Activated CD4-positive, alpha-beta T cell treated with anti-CD3 and anti-CD28 coated beads for 36 hours (primary cell): ENCODE measurements at regions not wholly inside any gene's neighbourhood (a gene's known extent, or its start where the extent isn't known, plus 50 kb on each side); places are given as distances from the start of the nearest gene placed in this dataset.

Source experiments
- ATAC-seq: fragments of 200-7000 bp; cut with Tn5 transposase; one replicate; pipeline ENCODE4 v1.10.0; 2021; ENCODE audit warnings: mild to moderate bottlenecking, moderate library complexity
- CTCF ChIA-PET: fragments of 350-600 bp; sonication (Branson Sonifier 250); formaldehyde crosslinking; loops from one replicate; lab custom pipeline; 2021; ENCODE audit warnings: antibody characterized with exemption; lab: Charles Lee
- POLR2A ChIA-PET: fragments of 350-600 bp; sonication (Branson Sonifier 250); formaldehyde crosslinking; loops from one replicate; lab custom pipeline; 2021; ENCODE audit warnings: antibody characterized with exemption, inconsistent platforms; lab: Charles Lee
- DNase-seq: peaks from one replicate; pipeline ENCODE4 v3.0.0-alpha.2; 2020
- H3K27ac Mint-ChIP-seq: one replicate; pipeline ENCODE4 v1.8.0; 2021; ENCODE audit warnings: mixed read lengths
- H3K27me3 Mint-ChIP-seq: one replicate; pipeline ENCODE4 v1.8.0; 2021; ENCODE audit warnings: mixed read lengths
- H3K36me3 Mint-ChIP-seq: one replicate; pipeline ENCODE4 v1.8.0; 2021; ENCODE audit warnings: low read depth, mixed read lengths
- H3K4me1 Mint-ChIP-seq: one replicate; pipeline ENCODE4 v1.8.0; 2021; ENCODE audit warnings: mixed read lengths
- H3K4me3 Mint-ChIP-seq: one replicate; pipeline ENCODE4 v1.8.0; 2021; ENCODE audit warnings: mild to moderate bottlenecking, moderate library complexity, mixed read lengths
- H3K9me3 Mint-ChIP-seq: one replicate; pipeline ENCODE4 v1.8.0; 2021; ENCODE audit warnings: low read depth, mixed read lengths
- intact Hi-C, 2 experiments: fragments of 100-400 bp; cut with DNase I in 1 of 2; cut with micrococcal nuclease in 1 of 2; formaldehyde crosslinking; loops; one replicate each; pipeline versions ENCODE4 v1.14.2 to v1.15.1; 2022 to 2024; cut with DNase I, micrococcal nuclease

- peaks cover 13% of the 10 kb centered on the region for H3K4me1 Mint-ChIP-seq
- no peak overlapping the region for H3K4me3 Mint-ChIP-seq
- ChIA-PET CTCF (interaction anchor here (0.9 to 1.1 kb wide), 2 partner anchors 8 to 14 kb away, joined by 3 read pairs; no protein-coding TSS in a partner anchor), POLR2A (no interaction called here)
- intact Hi-C loops, result no loop called here
- no peaks in the 10 kb centered on the region for H3K9me3 Mint-ChIP-seq
- no peaks in the 10 kb centered on the region for H3K36me3 Mint-ChIP-seq
- ATAC-seq (no peak), DNase-seq (no peak)
- H3K27ac Mint-ChIP-seq, result no peak overlapping the region
- H3K27me3 Mint-ChIP-seq, result no peaks in the 10 kb centered on the region
Measured at GRCh38 chr2:425243-425642, 137.4 kb upstream of the ALKAL2 start.

GRCh38 chr2:424306-425171 lies 136.6 kb upstream of the ALKAL2 start:
- no peaks in the 10 kb centered on the region for H3K9me3 Mint-ChIP-seq
- H3K4me1 Mint-ChIP-seq, result peaks cover 6% of the 10 kb centered on the region
- DNase-seq (no peak), ATAC-seq (no peak)
- H3K27me3 Mint-ChIP-seq, result no peaks in the 10 kb centered on the region
- CTCF ChIA-PET, result interaction anchor here (0.9 to 1.1 kb wide), 2 partner anchors 9 to 15 kb away, joined by 3 read pairs; no protein-coding TSS in a partner anchor
- POLR2A ChIA-PET, result no interaction called here
- intact Hi-C loops, result no loop called here
- H3K4me3 Mint-ChIP-seq, result no peak overlapping the region
- no peak overlapping the region for H3K27ac Mint-ChIP-seq
- H3K36me3 Mint-ChIP-seq, result no peaks in the 10 kb centered on the region

- H3K27me3 Mint-ChIP-seq, result peaks cover 8% of the 10 kb centered on the region
- H3K36me3 Mint-ChIP-seq, result no peaks in the 10 kb centered on the region
- H3K9me3 Mint-ChIP-seq, result no peaks in the 10 kb centered on the region
- ChIA-PET CTCF (no interaction called here), POLR2A (no interaction called here)
- no peak overlapping the region for H3K4me3 Mint-ChIP-seq
- no peak overlapping the region for H3K27ac Mint-ChIP-seq
- H3K4me1 Mint-ChIP-seq, result no peaks in the 10 kb centered on the region
- DNase-seq (no peak), ATAC-seq (no peak)
- intact Hi-C loops, result no loop called here
Measured at GRCh38 chr2:423479-423878, 135.6 kb upstream of the ALKAL2 start.

GRCh38 chr2:422676-423435 lies 135.0 kb upstream of the ALKAL2 start:
- H3K4me3 Mint-ChIP-seq, result no peak overlapping the region
- ChIA-PET POLR2A (no interaction called here), CTCF (interaction anchor here (0.7 to 0.8 kb wide), 3 partner anchors 15 to 214 kb away, joined by 3 to 6 read pairs (median 3); no protein-coding TSS in a partner anchor)
- H3K27me3 Mint-ChIP-seq, result peaks cover 8% of the 10 kb centered on the region
- no peak overlapping the region for H3K27ac Mint-ChIP-seq
- H3K9me3 Mint-ChIP-seq, result no peaks in the 10 kb centered on the region
- H3K4me1 Mint-ChIP-seq, result no peaks in the 10 kb centered on the region
- intact Hi-C loops, result no loop called here
- DNase-seq (no peak), ATAC-seq (no peak)
- no peaks in the 10 kb centered on the region for H3K36me3 Mint-ChIP-seq

- intact Hi-C loops, result no loop called here
- H3K9me3 Mint-ChIP-seq, result no peaks in the 10 kb centered on the region
- DNase-seq, result no peak
- ChIA-PET POLR2A (no interaction called here), CTCF (no interaction called here)
- H3K27me3 Mint-ChIP-seq, result peaks cover 10% of the 10 kb centered on the region
- no peak overlapping the region for H3K4me3 Mint-ChIP-seq
- H3K27ac Mint-ChIP-seq, result no peak overlapping the region
- no peaks in the 10 kb centered on the region for H3K4me1 Mint-ChIP-seq
- no peak for ATAC-seq
- no peaks in the 10 kb centered on the region for H3K36me3 Mint-ChIP-seq
Measured at GRCh38 chr2:421406-421805, 133.5 kb upstream of the ALKAL2 start.

GRCh38 chr2:419687-420317 lies 131.9 kb upstream of the ALKAL2 start:
- H3K9me3 Mint-ChIP-seq, result no peaks in the 10 kb centered on the region
- POLR2A ChIA-PET, result no interaction called here
- no peak for ATAC-seq

GRCh38 chr2:417662-418061 lies 129.8 kb upstream of the ALKAL2 start:
- H3K9me3 Mint-ChIP-seq, result no peaks in the 10 kb centered on the region
- H3K27me3 Mint-ChIP-seq, result peaks cover 11% of the 10 kb centered on the region
- POLR2A ChIA-PET, result no interaction called here
- H3K27ac Mint-ChIP-seq, result no peak overlapping the region
- no peak for DNase-seq
- no peaks in the 10 kb centered on the region for H3K36me3 Mint-ChIP-seq
- ATAC-seq, result no peak
- no peaks in the 10 kb centered on the region for H3K4me1 Mint-ChIP-seq
- intact Hi-C loops, result no loop called here
- no peak overlapping the region for H3K4me3 Mint-ChIP-seq
- CTCF ChIA-PET, result interaction anchor here (0.7 to 1.2 kb wide), 2 partner anchors 19 to 139 kb away, joined by 3 to 4 read pairs; no protein-coding TSS in a partner anchor

More at GRCh38 chr2:419687-420317, 131.9 kb upstream of the ALKAL2 start:
- H3K4me1 Mint-ChIP-seq, result no peaks in the 10 kb centered on the region
- no peak for DNase-seq
- intact Hi-C loops, result no loop called here
- no peak overlapping the region for H3K4me3 Mint-ChIP-seq
- H3K36me3 Mint-ChIP-seq, result no peaks in the 10 kb centered on the region
- H3K27ac Mint-ChIP-seq, result no peak overlapping the region
- H3K27me3 Mint-ChIP-seq, result peaks cover 10% of the 10 kb centered on the region
- CTCF ChIA-PET, result no interaction called here

- H3K4me3 Mint-ChIP-seq, result no peak overlapping the region
- H3K9me3 Mint-ChIP-seq, result no peaks in the 10 kb centered on the region
- POLR2A ChIA-PET, result no interaction called here
- H3K36me3 Mint-ChIP-seq, result no peaks in the 10 kb centered on the region
- peaks cover 11% of the 10 kb centered on the region for H3K27me3 Mint-ChIP-seq
- CTCF ChIA-PET, result interaction anchor here (1.1 kb wide), 1 partner anchor 16 kb away, joined by 3 read pairs; no protein-coding TSS in a partner anchor
- H3K27ac Mint-ChIP-seq, result no peak overlapping the region
- ATAC-seq, result no peak
- DNase-seq, result no peak
- no peaks in the 10 kb centered on the region for H3K4me1 Mint-ChIP-seq
- intact Hi-C loops, result no loop called here
Measured at GRCh38 chr2:417006-417405, 129.1 kb upstream of the ALKAL2 start.

- Mint-ChIP-seq H3K4me3 (no peak overlapping the region), H3K27me3 (peaks cover 11% of the 10 kb centered on the region), H3K36me3 (no peaks in the 10 kb centered on the region), H3K27ac (no peak overlapping the region), H3K9me3 (no peaks in the 10 kb centered on the region), H3K4me1 (no peaks in the 10 kb centered on the region)
- no peak for DNase-seq
- POLR2A ChIA-PET, result no interaction called here
- ATAC-seq, result no peak
- CTCF ChIA-PET, result interaction anchor here (1.1 to 1.2 kb wide), 2 partner anchors 17 to 31 kb away, joined by 3 read pairs; no protein-coding TSS in a partner anchor
- intact Hi-C loops, result no loop called here
Measured at GRCh38 chr2:415986-416610, 128.2 kb upstream of the ALKAL2 start.

- no peak overlapping the region for H3K4me3 Mint-ChIP-seq
- ChIA-PET CTCF (no interaction called here), POLR2A (no interaction called here)
- H3K27ac Mint-ChIP-seq, result no peak overlapping the region
- H3K36me3 Mint-ChIP-seq, result no peaks in the 10 kb centered on the region
- peaks cover 5% of the 10 kb centered on the region for H3K27me3 Mint-ChIP-seq
- peaks cover 5% of the 10 kb centered on the region for H3K9me3 Mint-ChIP-seq
- H3K4me1 Mint-ChIP-seq, result no peaks in the 10 kb centered on the region
- intact Hi-C loops, result no loop called here
- ATAC-seq (no peak), DNase-seq (no peak)
Measured at GRCh38 chr2:409523-409922, 121.6 kb upstream of the ALKAL2 start.

GRCh38 chr2:407630-408029 lies 119.7 kb upstream of the ALKAL2 start:
- Mint-ChIP-seq H3K4me3 (no peak overlapping the region), H3K36me3 (no peaks in the 10 kb centered on the region), H3K27ac (no peak overlapping the region), H3K27me3 (peaks cover 3% of the 10 kb centered on the region), H3K9me3 (peaks cover 13% of the 10 kb centered on the region), H3K4me1 (no peaks in the 10 kb centered on the region)
- POLR2A ChIA-PET, result no interaction called here
- CTCF ChIA-PET, result interaction anchor here (0.9 kb wide), 1 partner anchor 14 kb away, joined by 3 read pairs; no protein-coding TSS in a partner anchor
- ATAC-seq (no peak), DNase-seq (no peak)
- intact Hi-C loops, result no loop called here
